COLO668 (cell line): ENCODE measurements at regions not wholly inside any gene's neighbourhood (a gene's known extent, or its start where the extent isn't known, plus 50 kb on each side); places are given as distances from the start of the nearest gene placed in this dataset.

Experiments used
- DNase-seq: peaks from one replicate; lab custom pipeline; 2025; ENCODE audit not compliant: unreplicated experiment; lab: John Stamatoyannopoulos, UW

GRCh38 chr5:68429510-68429909 lies 214.0 kb downstream of the PIK3R1 start:
- DNase-seq = no peak

- DNase-seq = no peak
Observed at GRCh38 chr5:68430279-68430678, 214.7 kb downstream of the PIK3R1 start.

GRCh38 chr5:68431186-68431585 lies 215.6 kb downstream of the PIK3R1 start:
- no peak for DNase-seq

- no peak for DNase-seq
Observed at GRCh38 chr5:68431601-68432337, 216.2 kb downstream of the PIK3R1 start.

- DNase-seq = no peak
Observed at GRCh38 chr5:68432682-68433081, 217.1 kb downstream of the PIK3R1 start.

- no peak for DNase-seq
Observed at GRCh38 chr5:68433526-68433922, 218.0 kb downstream of the PIK3R1 start.

- DNase-seq = peak; percentile 7
Observed at GRCh38 chr5:68433923-68434879, 218.6 kb downstream of the PIK3R1 start.

GRCh38 chr5:68435611-68436010 lies 220.1 kb downstream of the PIK3R1 start:
- no peak for DNase-seq

GRCh38 chr5:68436686-68437520 lies 221.3 kb downstream of the PIK3R1 start:
- DNase-seq = no peak

GRCh38 chr5:68438876-68439275 lies 223.3 kb downstream of the PIK3R1 start:
- no peak for DNase-seq

GRCh38 chr5:68440245-68440644 lies 224.7 kb downstream of the PIK3R1 start:
- DNase-seq = no peak

GRCh38 chr5:68440651-68441050 lies 225.1 kb downstream of the PIK3R1 start:
- DNase-seq = no peak

GRCh38 chr5:68441309-68442073 lies 225.9 kb downstream of the PIK3R1 start:
- no peak for DNase-seq

GRCh38 chr5:68443091-68443490 lies 227.5 kb downstream of the PIK3R1 start:
- no peak for DNase-seq

- DNase-seq = no peak
Observed at GRCh38 chr5:68444048-68444447, 228.5 kb downstream of the PIK3R1 start.

GRCh38 chr5:68444833-68445232 lies 229.3 kb downstream of the PIK3R1 start:
- DNase-seq = no peak

- no peak for DNase-seq
Observed at GRCh38 chr5:68445257-68446069, 229.9 kb downstream of the PIK3R1 start.

GRCh38 chr5:68446070-68446357 lies 230.5 kb downstream of the PIK3R1 start:
- DNase-seq = no peak

GRCh38 chr5:68446487-68446894 lies 230.9 kb downstream of the PIK3R1 start:
- DNase-seq = no peak
